Stimulated activated CD8-positive, alpha-beta memory T cell treated with anti-CD3 and anti-CD28 coated beads, Interleukin-7, amount 100 ng/mL, for 4 hours (primary cell): ENCODE measurements at regions not wholly inside any gene's neighbourhood (a gene's known extent, or its start where the extent isn't known, plus 50 kb on each side); places are given as distances from the start of the nearest gene placed in this dataset.

Experiments
- DNase-seq, 2 donors: peaks; one replicate each; pipeline ENCODE4 v3.0.0-alpha.2; 2020; ENCODE audit warnings: low read depth in 2 of 2

GRCh38 chr10:111200505-111201186 is 123.8 kb downstream of the ADRA2A start:
- no peak for DNase-seq

GRCh38 chr10:111203615-111204014 is 126.8 kb downstream of the ADRA2A start:
- DNase-seq, result no peak

GRCh38 chr10:111204838-111205237 is 128.0 kb downstream of the ADRA2A start:
- DNase-seq, result no peak

DNA sequence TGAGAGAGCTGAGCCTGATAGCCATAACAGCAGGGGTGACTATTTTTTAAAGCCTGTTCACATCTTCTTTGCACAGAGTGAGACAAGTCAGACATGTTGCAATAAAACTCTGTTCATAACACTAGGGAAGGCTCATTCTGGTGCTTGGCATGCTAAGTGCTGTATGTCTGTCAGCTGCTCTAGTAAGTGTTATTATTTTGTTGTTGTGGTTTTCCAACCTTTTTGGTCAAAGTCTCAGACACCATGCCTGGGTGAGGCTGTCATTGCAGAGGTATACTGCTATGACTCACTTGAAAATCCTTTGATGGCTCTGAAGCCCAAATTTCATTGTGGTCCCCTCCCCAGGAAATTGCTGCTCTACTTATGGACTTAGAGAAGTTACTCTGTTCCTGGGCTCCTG is 129.7 kb downstream of the ADRA2A start:
- DNase-seq, result no peak

DNA sequence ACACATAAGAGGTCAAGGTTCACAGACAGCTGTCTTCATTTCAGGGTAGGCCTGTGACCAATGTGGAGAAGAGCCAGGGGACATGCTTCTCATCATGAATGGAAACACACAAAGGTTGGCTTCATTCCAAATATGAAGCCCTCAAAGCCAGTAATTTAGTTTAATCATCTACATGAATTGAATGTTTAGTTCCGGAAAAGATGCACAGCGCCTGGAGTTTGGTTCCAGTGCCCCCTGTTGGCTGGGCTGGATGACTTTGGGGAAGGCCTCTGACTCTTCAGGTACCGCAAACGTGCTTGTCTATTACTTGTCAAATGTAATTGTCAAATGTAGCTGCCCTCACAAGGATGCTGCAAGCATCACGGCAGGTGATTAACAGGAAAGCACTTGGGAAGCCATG is 130.7 kb downstream of the ADRA2A start:
- DNase-seq, result no peak

- DNase-seq, result no peak
Observed at GRCh38 chr10:111208951-111209350, 132.1 kb downstream of the ADRA2A start.

DNA sequence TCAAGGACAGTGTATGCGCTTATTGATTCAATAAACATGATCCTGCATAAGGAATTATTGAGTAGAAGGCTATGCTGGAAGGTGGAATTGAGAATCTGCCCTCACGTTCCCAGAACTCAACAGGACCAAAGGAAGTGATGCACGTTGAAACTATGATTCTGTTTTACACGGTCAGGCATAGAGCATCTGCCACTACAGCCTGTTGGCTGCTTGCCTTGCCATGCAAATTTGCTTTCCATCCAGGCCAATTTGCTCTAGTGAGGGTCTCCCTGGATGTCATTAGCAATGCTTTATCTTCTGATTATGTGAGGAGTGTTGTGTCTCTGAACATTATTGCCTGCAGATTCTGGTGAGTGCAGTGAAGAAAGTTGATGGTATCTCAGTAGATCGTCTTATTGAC is 132.9 kb downstream of the ADRA2A start:
- no peak for DNase-seq

GRCh38 chr10:111211241-111211640 is 134.4 kb downstream of the ADRA2A start:
- no peak for DNase-seq

- no peak for DNase-seq
Observed at GRCh38 chr10:111211706-111212105, 134.9 kb downstream of the ADRA2A start.

DNA sequence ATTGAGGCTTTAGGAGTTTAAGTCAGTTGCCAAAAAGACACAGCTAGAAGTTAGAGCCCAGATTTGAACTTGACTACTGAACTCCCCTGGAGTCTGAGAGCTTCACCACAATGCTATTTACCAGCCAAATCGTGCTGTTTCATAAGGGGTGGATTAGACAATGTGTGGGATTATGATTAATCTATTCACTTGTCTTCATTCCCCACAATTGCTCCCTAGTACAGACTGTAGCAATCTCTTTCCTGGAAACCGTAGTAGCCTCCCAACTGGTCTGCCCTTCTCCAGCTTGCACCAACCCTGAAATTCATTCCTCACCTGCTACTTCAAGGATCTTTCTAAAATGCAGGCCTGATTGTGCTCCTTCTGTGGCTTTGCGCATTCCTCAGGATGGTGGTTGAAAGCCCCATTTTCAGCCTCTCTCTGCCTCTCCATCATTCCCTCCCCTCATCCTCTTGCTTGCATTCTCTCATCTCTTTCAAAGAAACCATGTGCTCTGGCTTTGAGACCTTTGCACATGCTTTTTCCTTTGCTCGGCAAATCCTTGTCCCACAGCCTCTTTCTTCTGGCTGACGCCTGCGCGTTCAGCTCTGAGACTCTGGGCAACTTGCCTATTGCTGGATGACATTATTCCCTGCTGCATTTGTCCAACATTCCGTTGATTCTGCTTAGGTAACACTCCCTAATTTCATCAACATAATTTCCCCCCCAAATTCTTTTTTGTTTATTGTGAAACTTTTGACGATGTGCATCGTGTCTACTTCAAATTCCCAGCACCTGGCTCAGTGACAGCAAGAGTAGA is 145.1 kb downstream of the ADRA2A start:
- DNase-seq, result no peak

DNA sequence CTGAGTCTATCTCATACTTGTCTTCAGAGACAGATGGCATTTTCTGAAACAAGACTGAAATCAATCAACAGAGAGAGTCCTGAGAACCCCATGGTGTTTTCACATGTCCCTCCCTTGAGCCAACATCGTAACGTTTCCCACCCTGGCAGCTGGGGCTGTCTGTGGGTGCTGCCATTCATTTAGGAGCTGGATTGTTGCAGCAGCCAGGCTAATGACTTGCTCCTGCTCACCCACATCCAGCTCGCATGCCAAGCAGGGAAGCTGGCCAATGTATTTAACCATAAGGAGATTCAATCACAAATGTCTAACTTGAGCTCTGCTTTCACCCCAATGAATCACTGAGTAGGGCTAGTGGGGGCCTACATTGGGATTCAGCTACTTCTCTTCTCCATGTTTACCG is 146.1 kb downstream of the ADRA2A start:
- no peak for DNase-seq

DNA sequence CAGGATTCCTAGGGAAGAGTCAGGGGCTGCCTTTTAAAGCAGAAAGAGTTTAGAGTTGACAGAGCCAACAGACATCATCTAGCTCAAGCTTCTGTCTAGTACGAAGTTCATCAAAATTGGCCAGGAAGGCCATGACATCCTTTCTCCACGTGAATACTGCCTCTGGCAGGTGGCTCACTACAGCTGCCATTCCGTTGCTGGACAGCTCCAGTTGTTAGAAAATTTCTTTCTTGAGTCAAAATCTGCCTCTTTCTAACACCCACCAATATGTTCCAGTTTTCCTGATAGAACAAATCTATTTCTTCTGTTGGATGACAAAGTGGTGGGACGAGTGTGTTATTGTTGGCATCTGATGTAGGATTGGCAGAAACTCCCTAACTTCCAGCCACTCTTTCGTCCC is 154.9 kb downstream of the ADRA2A start:
- no peak for DNase-seq

DNA sequence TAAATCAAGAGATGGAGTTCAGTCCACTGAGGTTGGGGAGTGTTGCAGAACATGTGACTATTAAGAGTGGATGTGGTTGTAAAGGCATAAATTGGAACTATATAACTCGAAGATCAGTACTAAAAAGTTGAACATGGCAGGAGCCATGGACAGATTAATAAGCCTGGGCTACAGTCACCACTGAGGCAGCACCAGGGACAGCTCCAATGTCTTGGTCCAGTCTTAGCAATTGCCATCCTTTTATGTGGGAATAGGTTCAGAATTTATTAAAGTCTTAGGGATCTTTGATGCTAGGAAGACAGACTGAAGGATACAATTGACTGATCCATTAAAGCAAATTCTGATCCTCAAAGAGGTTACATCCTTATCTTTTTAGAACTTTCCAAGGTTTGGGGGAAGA is 156.6 kb downstream of the ADRA2A start:
- DNase-seq, result no peak

- DNase-seq, result no peak
Observed at GRCh38 chr10:111234234-111234913, 157.5 kb downstream of the ADRA2A start.

DNA sequence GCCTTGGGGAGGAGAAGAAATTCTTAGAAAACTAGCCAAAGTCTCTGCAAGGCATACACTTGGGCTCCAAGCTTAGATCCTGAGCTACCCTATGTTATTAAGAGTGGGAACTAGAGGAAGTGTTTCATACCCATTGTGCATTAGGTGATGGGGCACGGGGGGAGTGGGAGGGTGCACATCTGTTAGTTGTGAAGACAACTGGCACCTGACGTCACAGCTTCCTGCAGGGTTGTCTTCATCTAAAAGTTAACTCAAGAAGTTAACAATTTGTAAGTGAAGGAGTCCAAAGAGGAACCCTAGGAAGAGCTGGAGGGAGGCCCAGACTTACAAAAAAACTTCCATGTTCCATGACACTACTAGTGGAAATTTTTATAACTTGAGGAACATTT is 158.1 kb downstream of the ADRA2A start:
- DNase-seq, result no peak

DNA sequence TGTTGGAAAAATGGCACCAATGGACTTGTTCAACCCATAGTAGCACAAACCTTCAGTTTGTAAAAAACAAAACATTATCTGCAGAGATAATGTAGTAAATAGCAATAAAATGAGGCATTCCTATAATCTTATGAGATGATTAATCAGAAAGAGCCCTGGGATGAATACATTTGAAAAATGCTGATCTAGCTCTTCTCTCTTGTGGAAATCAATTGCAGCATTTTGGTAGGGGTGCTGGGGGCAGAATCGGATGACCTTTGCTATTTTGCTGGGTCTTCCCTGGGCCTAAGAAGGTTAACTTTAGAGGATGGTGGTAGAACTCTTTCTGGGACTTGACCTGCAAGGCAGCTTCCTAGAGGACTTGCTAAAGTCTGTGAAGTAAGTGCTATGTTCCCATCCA is 163.5 kb downstream of the ADRA2A start:
- DNase-seq, result no peak

DNA sequence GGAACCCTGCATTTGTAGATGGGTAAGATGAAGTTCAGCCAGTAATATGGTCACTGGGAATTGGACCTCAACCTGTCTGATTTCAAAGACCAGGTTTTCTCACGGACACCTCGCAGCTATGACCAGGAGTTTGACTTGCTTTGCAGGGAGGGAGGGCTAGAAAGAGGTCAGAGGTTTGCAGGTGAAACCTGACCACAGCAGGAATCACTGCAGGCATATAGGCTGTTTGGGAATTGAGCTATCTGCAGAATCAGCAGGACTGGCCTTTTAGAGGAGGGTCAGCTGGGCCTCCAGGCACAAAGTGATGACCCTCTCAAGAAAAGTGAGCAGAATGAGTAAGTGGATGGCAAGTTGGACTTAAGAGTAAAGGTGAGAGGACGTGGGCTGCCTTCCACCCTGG is 166.3 kb downstream of the ADRA2A start:
- no peak for DNase-seq

DNA sequence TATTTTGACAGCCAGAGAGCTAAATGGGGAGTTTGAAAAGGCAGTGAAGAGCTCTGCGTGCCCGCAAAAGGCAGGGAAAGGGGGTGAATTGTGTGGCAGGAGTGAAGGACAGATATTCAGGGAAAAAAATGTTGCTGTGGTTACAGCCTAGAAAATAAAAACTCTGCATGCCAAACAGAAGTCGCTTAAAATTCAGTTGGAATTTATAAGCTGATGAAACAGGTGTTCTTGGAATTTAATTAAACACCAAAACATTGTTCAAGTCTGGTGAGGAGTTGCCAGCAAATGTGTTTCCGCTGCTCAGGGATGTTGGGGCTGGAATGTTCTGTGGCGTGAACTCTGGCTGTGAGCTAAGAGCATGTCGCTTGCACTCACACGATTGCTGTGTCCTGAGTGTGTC is 169.3 kb downstream of the ADRA2A start:
- DNase-seq, result no peak

DNA sequence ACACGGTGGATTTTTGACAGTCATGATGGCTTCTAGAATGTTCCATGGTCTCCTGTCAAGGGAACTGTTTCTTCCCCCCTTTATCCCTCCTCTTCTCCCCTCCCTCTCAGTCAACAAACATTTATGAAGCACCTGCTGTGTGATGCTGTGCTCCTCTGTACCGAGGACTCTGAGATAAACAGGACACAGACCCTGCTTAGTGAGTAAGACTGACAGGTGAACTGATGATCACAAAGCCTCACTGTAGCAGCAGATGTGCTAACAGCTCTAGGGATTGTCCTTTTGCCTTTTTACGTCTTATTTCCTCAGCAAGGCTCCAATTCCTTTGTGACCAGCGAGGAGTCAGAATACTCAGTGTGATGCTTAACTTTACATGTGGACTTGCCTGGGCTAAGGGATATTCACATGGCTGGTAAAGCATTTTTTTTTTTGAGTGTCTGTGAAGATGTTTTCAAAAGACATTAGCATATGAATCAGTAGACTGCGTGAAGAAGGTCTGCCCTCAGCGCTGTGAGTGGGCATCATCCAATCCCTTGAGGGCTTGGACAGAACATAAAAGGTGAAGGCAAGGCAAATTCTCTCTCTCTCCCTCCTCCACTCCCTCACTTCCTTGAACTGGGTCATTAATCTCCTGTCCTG is 170.1 kb downstream of the ADRA2A start:
- DNase-seq, result no peak

GRCh38 chr10:111247781-111248389 is 171.1 kb downstream of the ADRA2A start:
- no peak for DNase-seq

DNA sequence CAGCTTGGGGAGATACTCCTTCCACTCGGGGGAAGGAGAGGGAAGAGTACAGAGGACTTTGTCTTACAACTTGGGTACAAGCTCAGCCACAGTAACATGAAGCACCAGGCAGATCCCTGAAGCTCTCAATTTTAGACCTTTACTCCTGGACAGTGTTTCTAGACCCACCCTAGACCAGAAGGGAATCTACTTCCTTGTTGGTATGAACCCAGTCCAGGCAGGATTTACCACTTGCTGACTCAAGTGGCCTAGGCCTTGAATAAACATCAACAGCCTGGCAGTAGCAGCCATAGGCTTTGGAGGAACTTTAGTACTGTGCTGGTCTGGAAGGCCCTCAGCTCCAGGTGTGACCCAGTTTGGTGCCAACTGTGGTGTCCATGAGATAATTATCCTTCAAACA is 173.1 kb downstream of the ADRA2A start:
- DNase-seq, result no peak

- DNase-seq, result no peak
Observed at GRCh38 chr10:111261081-111261615, 184.3 kb downstream of the ADRA2A start.
